HCT116 (cell line): ENCODE measurements at regions not wholly inside any gene's neighbourhood (a gene's known extent, or its start where the extent isn't known, plus 50 kb on each side); places are given as distances from the start of the nearest gene placed in this dataset.

Experiments
- ATAC-seq: fragments of 200-7000 bp; cut with Tn5 transposase; 2 replicates; pipeline ENCODE4 v1.9.1; 2020; ENCODE audit warnings: mild to moderate bottlenecking, moderate library complexity
- BruUV-seq: library from RNA; stranded (reverse); fragments of 400-500 nt; replicated peaks from 2 replicates; lab custom pipeline; 2021; lab: Mats Ljungman, UMichigan
- CTCF ChIA-PET: fragments of 300-600 bp; sonication (Branson Sonifier 250); formaldehyde crosslinking; loops from one replicate; lab custom pipeline; 2021; ENCODE audit warnings: antibody characterized with exemption; lab: Charles Lee
- POLR2A ChIA-PET: fragments of 300-600, 350-600 bp; sonication (Branson Sonifier 250); formaldehyde crosslinking; loops from one replicate; lab custom pipeline; 2021; ENCODE audit warnings: antibody characterized with exemption; lab: Charles Lee
- RAD21 ChIA-PET, 2 experiments: fragments of 300-600 bp; sonication (Branson Sonifier 250); formaldehyde crosslinking; loops; one replicate each; lab custom pipeline; 2023; ENCODE audit warnings: low total read pairs in 2 of 2; ENCODE audit not compliant: uncharacterized antibody in 2 of 2, unreplicated experiment in 2 of 2, low non-redundant PET in 1 of 2; lab: Charles Lee
- DNase-seq: peaks from one replicate; pipeline ENCODE4 v3.0.0-alpha.2; 2010; ENCODE audit warnings: low read depth, low spot score
- H2AFZ ChIP-seq: fragments of 200-600 bp; shearing (Covaris generic), sonication (generic); 2 replicates; pipeline ENCODE4 v1.6.1; 2017; ENCODE audit warnings: low read depth, mixed run types, mixed read lengths, antibody characterized with exemption, low read length; ENCODE audit not compliant: poor library complexity, severe bottlenecking
- H3K27ac ChIP-seq: 2 replicates; pipeline ENCODE4 v1.5.1; 2012; ENCODE audit warnings: low read depth, low read length
- H3K27me3 ChIP-seq: fragments of 200-600 bp; sonication (generic); 2 replicates; pipeline ENCODE4 v1.6.1; 2016; ENCODE audit warnings: mixed run types, low read length, mixed read lengths; ENCODE audit not compliant: insufficient read depth
- H3K36me3 ChIP-seq, 2 experiments: fragments of 200-500 bp in 1 of 2; fragments of 200-600 bp in 1 of 2; sonication (Bioruptor generic) in 1 of 2; sonication (generic) in 1 of 2; 2 replicates each; pipeline versions ENCODE4 v1.5.1 to v1.6.1; 2014 to 2016; ENCODE audit warnings: low read length in 2 of 2, inconsistent platforms in 1 of 2, mixed read lengths in 1 of 2, mixed run types in 1 of 2; ENCODE audit not compliant: insufficient read depth in 2 of 2, control insufficient read depth in 1 of 2
- H3K4me1 ChIP-seq, 2 experiments: fragments of 200-600 bp in 1 of 2; sonication (generic) in 1 of 2; 2 replicates each; pipeline versions ENCODE4 v1.5.1 to v1.6.1; 2012 to 2017; ENCODE audit warnings: low read length in 2 of 2, inconsistent platforms in 1 of 2, mild to moderate bottlenecking in 1 of 2, mixed read lengths in 1 of 2, mixed run types in 1 of 2, moderate library complexity in 1 of 2; ENCODE audit not compliant: insufficient read depth in 2 of 2, control insufficient read depth in 1 of 2
- H3K4me2 ChIP-seq: fragments of 200-600 bp; sonication (generic); 2 replicates; pipeline ENCODE4 v1.6.1; 2017; ENCODE audit warnings: mixed run types, low read length, mixed read lengths
- H3K4me3 ChIP-seq, 2 experiments: fragments of 200-600 bp in 1 of 2; sonication (generic) in 1 of 2; replicated peaks in 1 of 2; 2 replicates each; pipeline ENCODE4 v1.5.1; 2011 to 2016; ENCODE audit warnings: low read length in 2 of 2, control low read depth in 1 of 2, low read depth in 1 of 2, mild to moderate bottlenecking in 1 of 2, mixed read lengths in 1 of 2, mixed run types in 1 of 2
- H3K79me2 ChIP-seq: fragments of 200-600 bp; sonication (generic); 2 replicates; pipeline ENCODE4 v1.6.1; 2017; ENCODE audit warnings: mild to moderate bottlenecking, mixed run types, low read length, moderate library complexity, mixed read lengths; ENCODE audit not compliant: insufficient read depth
- H3K9ac ChIP-seq: fragments of 200-600 bp; sonication (generic); 2 replicates; pipeline ENCODE4 v1.6.1; 2016; ENCODE audit warnings: low read length, mixed read lengths
- H3K9me2 ChIP-seq: fragments of 200-600 bp; sonication (generic), shearing (Covaris generic); 2 replicates; pipeline ENCODE4 v1.6.1; 2017; ENCODE audit warnings: mixed run types, mild to moderate bottlenecking, moderate library complexity; ENCODE audit not compliant: insufficient read depth
- H3K9me3 ChIP-seq, 2 experiments: fragments of 200-500 bp in 1 of 2; fragments of 200-600 bp in 1 of 2; sonication (Bioruptor generic) in 1 of 2; sonication (generic) in 1 of 2; 2 replicates each; pipeline ENCODE4 v1.6.1; 2014 to 2017; ENCODE audit warnings: low read length in 2 of 2, mixed read lengths in 2 of 2, inconsistent platforms in 1 of 2, low read depth in 1 of 2, mild to moderate bottlenecking in 1 of 2, mixed run types in 1 of 2, moderate library complexity in 1 of 2; ENCODE audit not compliant: control insufficient read depth in 1 of 2, insufficient read depth in 1 of 2
- H4K20me1 ChIP-seq: fragments of 200-600 bp; sonication (generic), shearing (Covaris generic); 2 replicates; pipeline ENCODE4 v1.6.1; 2017; ENCODE audit warnings: mixed run types, mild to moderate bottlenecking, moderate library complexity; ENCODE audit not compliant: insufficient read depth
- CBX3 ChIP-seq: IDR thresholded peaks from 2 replicates; pipeline ENCODE4 v1.6.1; 2012; ENCODE audit warnings: low read depth
- CEBPB ChIP-seq: IDR thresholded peaks from 2 replicates; pipeline ENCODE4 v1.6.1; 2012; ENCODE audit warnings: low read depth
- JUND ChIP-seq: IDR thresholded peaks from 2 replicates; pipeline ENCODE4 v1.6.1; 2012
- SIN3A ChIP-seq: IDR thresholded peaks from 2 replicates; pipeline ENCODE4 v1.6.1; 2012; ENCODE audit warnings: low read depth
- YY1 ChIP-seq: IDR thresholded peaks from 2 replicates; pipeline ENCODE4 v1.6.1; 2011; ENCODE audit warnings: low read length, low read depth, moderate library complexity, mild to moderate bottlenecking; ENCODE audit not compliant: insufficient replicate concordance; ENCODE audit errors: extremely low read depth
- intact Hi-C: fragments of 100-400 bp; cut with micrococcal nuclease; formaldehyde crosslinking; loops from 2 replicates; pipeline ENCODE4 v1.10.0; 2022
- TF ChIP-seq, protein P1 (sequence below): IDR thresholded peaks from 2 replicates; pipeline ENCODE4 v1.6.1; 2012; ENCODE audit warnings: low read depth
- TF ChIP-seq, protein P2 (sequence below): IDR thresholded peaks from 2 replicates; pipeline ENCODE4 v1.6.1; 2012

DNA sequence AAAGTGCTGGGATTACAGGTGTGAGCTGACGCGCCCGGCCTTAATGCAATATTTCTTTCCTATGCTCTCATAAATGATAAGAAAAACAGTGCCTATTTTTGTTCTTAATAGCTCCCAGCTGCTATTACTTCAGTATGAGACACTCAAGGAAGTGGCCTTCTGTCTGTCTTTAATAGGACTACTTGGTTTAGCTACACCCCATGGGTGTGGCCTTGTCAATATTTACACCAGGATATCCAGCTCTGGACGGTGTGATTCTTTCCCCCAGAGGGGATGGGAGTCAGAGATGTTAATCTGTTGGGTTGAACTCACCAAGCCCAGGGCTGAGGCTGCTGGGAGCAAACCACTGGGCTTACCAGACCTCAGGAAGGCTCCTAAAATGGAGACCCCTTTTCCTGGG, 134.2 kb downstream of the CEP57L1 start (continued):
- TF ChIP-seq, protein P1, sequence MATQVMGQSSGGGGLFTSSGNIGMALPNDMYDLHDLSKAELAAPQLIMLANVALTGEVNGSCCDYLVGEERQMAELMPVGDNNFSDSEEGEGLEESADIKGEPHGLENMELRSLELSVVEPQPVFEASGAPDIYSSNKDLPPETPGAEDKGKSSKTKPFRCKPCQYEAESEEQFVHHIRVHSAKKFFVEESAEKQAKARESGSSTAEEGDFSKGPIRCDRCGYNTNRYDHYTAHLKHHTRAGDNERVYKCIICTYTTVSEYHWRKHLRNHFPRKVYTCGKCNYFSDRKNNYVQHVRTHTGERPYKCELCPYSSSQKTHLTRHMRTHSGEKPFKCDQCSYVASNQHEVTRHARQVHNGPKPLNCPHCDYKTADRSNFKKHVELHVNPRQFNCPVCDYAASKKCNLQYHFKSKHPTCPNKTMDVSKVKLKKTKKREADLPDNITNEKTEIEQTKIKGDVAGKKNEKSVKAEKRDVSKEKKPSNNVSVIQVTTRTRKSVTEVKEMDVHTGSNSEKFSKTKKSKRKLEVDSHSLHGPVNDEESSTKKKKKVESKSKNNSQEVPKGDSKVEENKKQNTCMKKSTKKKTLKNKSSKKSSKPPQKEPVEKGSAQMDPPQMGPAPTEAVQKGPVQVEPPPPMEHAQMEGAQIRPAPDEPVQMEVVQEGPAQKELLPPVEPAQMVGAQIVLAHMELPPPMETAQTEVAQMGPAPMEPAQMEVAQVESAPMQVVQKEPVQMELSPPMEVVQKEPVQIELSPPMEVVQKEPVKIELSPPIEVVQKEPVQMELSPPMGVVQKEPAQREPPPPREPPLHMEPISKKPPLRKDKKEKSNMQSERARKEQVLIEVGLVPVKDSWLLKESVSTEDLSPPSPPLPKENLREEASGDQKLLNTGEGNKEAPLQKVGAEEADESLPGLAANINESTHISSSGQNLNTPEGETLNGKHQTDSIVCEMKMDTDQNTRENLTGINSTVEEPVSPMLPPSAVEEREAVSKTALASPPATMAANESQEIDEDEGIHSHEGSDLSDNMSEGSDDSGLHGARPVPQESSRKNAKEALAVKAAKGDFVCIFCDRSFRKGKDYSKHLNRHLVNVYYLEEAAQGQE, result no peak
- TF ChIP-seq CBX3, result no peak
- TF ChIP-seq, protein P2, sequence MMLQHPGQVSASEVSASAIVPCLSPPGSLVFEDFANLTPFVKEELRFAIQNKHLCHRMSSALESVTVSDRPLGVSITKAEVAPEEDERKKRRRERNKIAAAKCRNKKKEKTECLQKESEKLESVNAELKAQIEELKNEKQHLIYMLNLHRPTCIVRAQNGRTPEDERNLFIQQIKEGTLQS, result no peak
- no peak for TF ChIP-seq YY1
- no peak for TF ChIP-seq CEBPB
- TF ChIP-seq JUND, result no peak

DNA sequence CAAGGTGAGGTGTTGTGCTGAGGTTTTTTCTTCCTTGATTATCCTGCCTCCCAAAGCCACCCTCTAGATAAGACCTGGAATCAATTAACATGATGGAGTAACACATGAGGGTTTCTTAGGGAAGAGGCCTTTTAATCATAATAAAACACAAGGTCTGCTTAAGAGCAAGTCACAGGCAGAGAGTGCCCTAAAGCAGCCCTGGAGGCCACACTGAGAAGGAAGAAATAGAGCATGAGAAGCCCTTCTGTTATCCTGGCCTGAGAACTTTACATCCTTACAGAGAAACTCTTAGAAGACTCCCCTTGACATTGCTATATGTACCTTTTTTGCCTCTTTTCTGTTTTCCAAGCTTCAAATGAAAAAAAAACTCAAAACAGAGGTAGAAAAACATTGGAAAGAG, 132.3 kb downstream of the CEP57L1 start:
- H3K9me2 ChIP-seq, result no peaks in the 10 kb centered on the region
- no peak overlapping the region for H3K4me3 ChIP-seq
- no peaks in the 10 kb centered on the region for H3K36me3 ChIP-seq
- no peak overlapping the region for H3K27ac ChIP-seq
- no peak for TF ChIP-seq SIN3A
- CTCF ChIA-PET, result no interaction called here
- RAD21 ChIA-PET, result no interaction called here
- no peaks in the 10 kb centered on the region for H3K79me2 ChIP-seq
- intact Hi-C loops, result no loop called here
- H3K4me1 ChIP-seq, result no peaks in the 10 kb centered on the region; a peak in 1 of 4 replicates
- H3K27me3 ChIP-seq, result no peaks in the 10 kb centered on the region
- no peaks in the 10 kb centered on the region for H4K20me1 ChIP-seq
- H3K9ac ChIP-seq, result no peak overlapping the region
- POLR2A ChIA-PET, result interaction anchor here (0.6 kb wide), 1 partner anchor 1492 kb away, joined by 3 read pairs; no protein-coding TSS in a partner anchor
- H3K9me3 ChIP-seq, result no peaks in the 10 kb centered on the region
- H2AFZ ChIP-seq, result no peak overlapping the region
- BruUV-seq, result no TSS peak
- ATAC-seq (no peak), DNase-seq (no peak)
- no peak overlapping the region for H3K4me2 ChIP-seq
